Vagina (tissue), 2 donors: ENCODE measurements at regions not wholly inside any gene's neighbourhood (a gene's known extent, or its start where the extent isn't known, plus 50 kb on each side); places are given as distances from the start of the nearest gene placed in this dataset.

Source experiments
- POLR2A ChIP-seq, 2 donors: fragments of 450-650 bp; IDR thresholded peaks; one replicate each; pipeline ENCODE4 v1.6.1; 2017; ENCODE audit warnings: antibody characterized with exemption in 2 of 2, mild to moderate bottlenecking in 2 of 2, moderate library complexity in 2 of 2
- POLR2AphosphoS5 ChIP-seq, 2 donors: sonication (generic); formaldehyde crosslinking; IDR thresholded peaks; one replicate each; pipeline ENCODE4 v1.9.0; 2017; ENCODE audit warnings: antibody characterized with exemption in 2 of 2, mild to moderate bottlenecking in 2 of 2, low read depth in 1 of 2; ENCODE audit not compliant: insufficient read depth in 1 of 2
- TF ChIP-seq, protein P1 (sequence below), 3 experiments: fragments of 450-650 bp in 2 of 3; fragments of 200-600 bp in 1 of 3; sonication (generic) in 1 of 3; IDR thresholded peaks; one replicate each; pipeline ENCODE4 v1.5.1; 2017 to 2019; ENCODE audit warnings: antibody characterized with exemption in 3 of 3, mild to moderate bottlenecking in 2 of 3, moderate library complexity in 2 of 3

- no peak for TF ChIP-seq POLR2A (IDR thresholded peaks at IDR 0.05)
- TF ChIP-seq, protein P1, sequence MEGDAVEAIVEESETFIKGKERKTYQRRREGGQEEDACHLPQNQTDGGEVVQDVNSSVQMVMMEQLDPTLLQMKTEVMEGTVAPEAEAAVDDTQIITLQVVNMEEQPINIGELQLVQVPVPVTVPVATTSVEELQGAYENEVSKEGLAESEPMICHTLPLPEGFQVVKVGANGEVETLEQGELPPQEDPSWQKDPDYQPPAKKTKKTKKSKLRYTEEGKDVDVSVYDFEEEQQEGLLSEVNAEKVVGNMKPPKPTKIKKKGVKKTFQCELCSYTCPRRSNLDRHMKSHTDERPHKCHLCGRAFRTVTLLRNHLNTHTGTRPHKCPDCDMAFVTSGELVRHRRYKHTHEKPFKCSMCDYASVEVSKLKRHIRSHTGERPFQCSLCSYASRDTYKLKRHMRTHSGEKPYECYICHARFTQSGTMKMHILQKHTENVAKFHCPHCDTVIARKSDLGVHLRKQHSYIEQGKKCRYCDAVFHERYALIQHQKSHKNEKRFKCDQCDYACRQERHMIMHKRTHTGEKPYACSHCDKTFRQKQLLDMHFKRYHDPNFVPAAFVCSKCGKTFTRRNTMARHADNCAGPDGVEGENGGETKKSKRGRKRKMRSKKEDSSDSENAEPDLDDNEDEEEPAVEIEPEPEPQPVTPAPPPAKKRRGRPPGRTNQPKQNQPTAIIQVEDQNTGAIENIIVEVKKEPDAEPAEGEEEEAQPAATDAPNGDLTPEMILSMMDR (IDR thresholded peaks at IDR 0.05), result no peak
- no peak for TF ChIP-seq POLR2AphosphoS5 (IDR thresholded peaks at IDR 0.05; ENCODE audit: insufficient read depth in 1 of 2, low read depth in 1 of 2)
These were observed 75.6 kb upstream of the SLC44A1 start for GRCh38 chr9:105168870-105169319.
